Thoracic aorta (tissue), 2 donors: ENCODE measurements at regions not wholly inside any gene's neighbourhood (a gene's known extent, or its start where the extent isn't known, plus 50 kb on each side); places are given as distances from the start of the nearest gene placed in this dataset.
"Not testable (repeated sequence)": the region's sequence is repeated elsewhere in the genome, so short reads cannot be mapped to it uniquely, and the experiment has no call there.

Experiments used
- ATAC-seq: fragments of 150-250 bp; one replicate; pipeline ENCODE4 v1.8.0; 2017; ENCODE audit warnings: low read depth; ENCODE audit not compliant: insufficient number of reproducible peaks, low FRiP score
- DNase-seq: peaks from one replicate; pipeline ENCODE4 v3.0.0-alpha.2; 2020; ENCODE audit warnings: low spot score
- H3K27ac ChIP-seq, 2 donors: fragments of 200-600 bp; sonication (generic); 1 replicate in 1 of 2; 2 replicates in 1 of 2; pipeline ENCODE4 v1.5.1; 2016; ENCODE audit warnings: mild to moderate bottlenecking in 2 of 2, moderate library complexity in 2 of 2
- H3K27me3 ChIP-seq: fragments of 200-600 bp; sonication (generic); replicated peaks from 2 replicates; pipeline ENCODE4 v1.6.0; 2016; ENCODE audit warnings: mild to moderate bottlenecking; ENCODE audit not compliant: insufficient read depth
- H3K36me3 ChIP-seq: fragments of 200-600 bp; sonication (generic); one replicate; pipeline ENCODE4 v1.5.1; 2016
- H3K4me1 ChIP-seq, 2 donors: fragments of 200-600 bp; sonication (generic); 1 replicate in 1 of 2; 2 replicates in 1 of 2; pipeline versions ENCODE4 v1.5.1 to v1.6.0; 2016; ENCODE audit warnings: low read depth in 2 of 2, mild to moderate bottlenecking in 1 of 2; ENCODE audit not compliant: control insufficient read depth in 1 of 2
- H3K4me3 ChIP-seq: fragments of 200-600 bp; sonication (generic); 2 replicates; pipeline ENCODE4 v1.5.1; 2016; ENCODE audit warnings: mild to moderate bottlenecking
- H3K9me3 ChIP-seq: fragments of 200-600 bp; sonication (generic); 2 replicates; pipeline ENCODE4 v1.5.1; 2016

- H3K27me3 ChIP-seq, DNase-seq, H3K9me3 ChIP-seq: not testable (repeated sequence)
Observed at GRCh38 chr6:26859771-26860163, 200.2 kb upstream of the ZNF322 start.

GRCh38 chr6:26861913-26862312 lies 202.4 kb upstream of the ZNF322 start:
- not testable (repeated sequence) for H3K36me3 ChIP-seq, H3K9me3 ChIP-seq, ATAC-seq, H3K27ac ChIP-seq, DNase-seq, H3K4me1 ChIP-seq, H3K4me3 ChIP-seq, H3K27me3 ChIP-seq

More at GRCh38 chr6:26859771-26860163, 200.2 kb upstream of the ZNF322 start:
- not testable (repeated sequence) for H3K27ac ChIP-seq, ATAC-seq, H3K36me3 ChIP-seq, H3K4me3 ChIP-seq, H3K4me1 ChIP-seq

- not testable (repeated sequence) for H3K27ac ChIP-seq, DNase-seq, H3K9me3 ChIP-seq, H3K27me3 ChIP-seq, H3K4me3 ChIP-seq, H3K36me3 ChIP-seq, H3K4me1 ChIP-seq, ATAC-seq
Observed at GRCh38 chr6:26863641-26864040, 204.1 kb upstream of the ZNF322 start.

- not testable (repeated sequence) for H3K4me1 ChIP-seq, DNase-seq, H3K27me3 ChIP-seq, H3K27ac ChIP-seq, H3K36me3 ChIP-seq, ATAC-seq, H3K9me3 ChIP-seq, H3K4me3 ChIP-seq
Observed at GRCh38 chr6:26898785-26899184, 239.2 kb upstream of the ZNF322 start.

GRCh38 chr6:26924206-26924605 lies 264.7 kb upstream of the ZNF322 start:
- not testable (repeated sequence) for H3K27me3 ChIP-seq, H3K9me3 ChIP-seq, H3K4me1 ChIP-seq, ATAC-seq, H3K4me3 ChIP-seq, H3K27ac ChIP-seq, H3K36me3 ChIP-seq, DNase-seq

- H3K27ac ChIP-seq, H3K9me3 ChIP-seq, H3K4me3 ChIP-seq, H3K36me3 ChIP-seq, ATAC-seq, H3K4me1 ChIP-seq, DNase-seq, H3K27me3 ChIP-seq: not testable (repeated sequence)
Observed at GRCh38 chr6:26928190-26928589, 268.6 kb upstream of the ZNF322 start.

- not testable (repeated sequence) for H3K27me3 ChIP-seq, ATAC-seq
Observed at GRCh38 chr6:26937258-26937657, 277.7 kb upstream of the ZNF322 start.

GRCh38 chr6:26951211-26951610 lies 291.7 kb upstream of the ZNF322 start:
- H3K9me3 ChIP-seq, ATAC-seq, H3K36me3 ChIP-seq, H3K4me1 ChIP-seq, H3K4me3 ChIP-seq, H3K27ac ChIP-seq, H3K27me3 ChIP-seq, DNase-seq: not testable (repeated sequence)

More at GRCh38 chr6:26937258-26937657, 277.7 kb upstream of the ZNF322 start:
- not testable (repeated sequence) for H3K36me3 ChIP-seq, H3K4me1 ChIP-seq, DNase-seq, H3K27ac ChIP-seq, H3K9me3 ChIP-seq, H3K4me3 ChIP-seq

- DNase-seq, H3K27me3 ChIP-seq, H3K4me1 ChIP-seq, H3K36me3 ChIP-seq, H3K9me3 ChIP-seq, ATAC-seq: not testable (repeated sequence)
- H3K4me3 ChIP-seq, result peak overlapping the region; percentile 80
- peak overlapping the region in 1 of 2 donors; percentile 60 for H3K27ac ChIP-seq
Observed at GRCh38 chr6:26956078-26956600, 291.4 kb upstream of the PRSS16 start.
